Non-pigmented ciliary epithelial cell (primary cell): ENCODE measurements at regions not wholly inside any gene's neighbourhood (a gene's known extent, or its start where the extent isn't known, plus 50 kb on each side); places are given as distances from the start of the nearest gene placed in this dataset.
"Not testable (repeated sequence)": the region's sequence is repeated elsewhere in the genome, so short reads cannot be mapped to it uniquely, and the experiment has no call there.

ENCODE experiments used
- DNase-seq: peaks from one replicate; pipeline ENCODE4 v3.0.0-alpha.2; 2010; ENCODE audit warnings: low read depth

DNA sequence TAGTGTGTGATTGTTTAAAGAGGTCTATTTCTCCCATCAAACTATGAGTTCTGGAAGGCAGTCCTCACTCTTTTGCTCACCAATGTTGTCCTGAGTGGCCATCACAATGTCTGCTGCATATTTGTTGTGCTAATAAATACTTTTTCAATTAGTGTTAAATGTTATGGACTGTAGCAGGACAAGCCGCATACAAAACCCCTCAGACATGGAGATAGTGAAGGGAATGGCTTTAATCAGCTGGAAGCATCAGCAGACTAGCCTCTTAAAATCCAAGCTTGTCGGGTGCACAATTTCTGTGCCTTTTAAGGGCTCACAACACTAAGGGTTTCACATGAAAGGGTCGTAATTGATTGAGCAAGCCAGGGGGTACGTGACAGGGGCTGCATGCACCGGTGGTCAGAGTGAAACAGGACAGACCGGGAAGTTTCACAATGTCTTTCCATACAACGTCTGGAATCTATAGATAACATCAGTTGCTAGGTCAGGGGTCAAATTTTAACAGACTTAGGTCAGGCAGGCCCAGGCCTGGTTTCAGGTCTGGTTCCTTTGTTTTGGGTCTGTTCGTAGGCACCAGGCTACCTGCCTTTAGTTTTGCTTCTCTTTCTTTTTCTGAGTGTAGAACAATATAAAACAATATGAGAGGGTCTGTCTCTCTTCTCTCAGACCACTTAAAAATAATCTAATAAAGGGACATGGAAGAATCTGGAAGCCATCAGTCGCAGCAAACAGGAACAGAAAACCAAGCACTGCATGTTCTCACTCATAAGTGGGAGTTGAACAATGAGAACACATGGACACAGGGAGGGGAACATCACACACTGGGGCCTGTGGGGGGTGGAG, 327.6 kb upstream of the HTR1E start:
- no peak for DNase-seq

DNA sequence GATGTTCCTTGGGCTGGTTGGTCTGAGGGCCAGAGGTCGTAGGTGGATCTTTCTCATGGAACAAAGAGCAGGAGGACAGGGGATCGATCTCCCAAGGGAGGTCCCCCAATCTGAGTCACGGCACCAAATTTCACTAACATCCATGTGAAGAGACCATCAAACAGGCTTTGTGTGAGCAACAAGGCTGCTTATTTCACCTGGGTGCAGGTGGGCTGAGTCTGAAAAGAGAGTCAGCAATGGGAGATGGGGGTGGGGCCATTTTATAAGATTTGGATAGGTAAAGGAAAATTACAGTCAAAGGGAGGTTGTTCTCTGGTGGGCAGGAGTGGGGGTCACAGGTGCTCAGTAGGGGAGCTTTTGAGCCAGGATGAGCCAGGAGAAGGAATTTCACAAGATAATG, 334.0 kb upstream of the HTR1E start:
- DNase-seq = not testable (repeated sequence)

DNA sequence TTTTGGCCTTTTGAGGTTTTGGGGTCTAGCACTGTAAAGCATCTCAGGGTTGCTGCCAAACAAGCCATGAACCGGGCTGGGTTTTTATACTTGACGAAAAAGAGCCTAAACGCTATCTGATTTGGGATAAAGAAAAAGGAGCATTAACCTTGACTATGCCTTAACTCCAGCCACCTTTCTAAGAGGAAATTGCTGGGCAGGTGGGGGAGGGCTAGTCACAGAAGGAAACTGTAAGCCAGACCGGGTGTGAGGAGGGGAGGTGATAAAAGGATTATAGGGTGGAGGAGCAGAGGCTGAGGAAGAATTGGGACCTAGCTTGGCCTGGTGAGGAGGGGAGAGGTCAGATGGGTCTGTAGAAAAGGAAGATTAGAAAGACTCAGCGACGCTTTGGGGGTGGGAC, 335.2 kb upstream of the HTR1E start:
- DNase-seq = not testable (repeated sequence)

DNA sequence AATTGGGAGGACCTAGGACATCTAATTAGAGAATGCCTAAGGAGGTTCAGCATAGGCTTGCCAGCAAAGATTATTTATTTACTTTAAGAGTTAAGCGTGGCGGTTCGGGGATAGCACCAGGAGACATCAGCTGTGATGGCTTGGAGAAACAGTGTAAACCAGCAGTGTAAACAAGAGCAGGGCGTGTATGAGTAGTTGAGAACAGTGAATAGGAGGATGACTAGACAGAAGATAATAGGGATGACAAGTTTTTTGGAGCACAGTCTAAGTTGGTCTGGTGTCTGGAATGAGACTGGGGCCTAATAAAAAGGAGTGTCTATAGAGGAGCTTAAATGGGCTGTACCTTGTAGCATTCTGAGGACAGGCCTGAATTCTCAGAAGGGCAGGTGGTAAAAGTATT, 338.4 kb upstream of the HTR1E start:
- not testable (repeated sequence) for DNase-seq

DNA sequence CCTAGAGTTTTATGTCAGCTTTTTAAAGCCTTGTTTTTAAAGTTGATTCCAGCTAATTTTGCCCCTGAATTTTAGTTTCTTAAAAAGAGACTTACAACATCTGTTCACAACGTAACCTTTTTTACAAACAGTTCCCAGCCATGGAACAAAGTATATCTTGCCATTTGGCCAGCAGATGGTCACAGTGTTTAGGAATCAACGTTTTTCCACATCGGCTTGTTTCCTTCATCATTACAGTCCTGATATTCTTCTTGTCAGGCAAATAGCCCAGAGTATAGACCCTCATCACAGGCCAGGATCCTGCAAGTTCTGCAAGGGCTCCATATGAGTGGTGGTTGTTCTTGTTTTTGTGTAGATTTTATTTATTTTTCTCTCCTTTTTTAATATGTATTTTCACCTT, 341.7 kb upstream of the HTR1E start:
- DNase-seq = no peak

DNA sequence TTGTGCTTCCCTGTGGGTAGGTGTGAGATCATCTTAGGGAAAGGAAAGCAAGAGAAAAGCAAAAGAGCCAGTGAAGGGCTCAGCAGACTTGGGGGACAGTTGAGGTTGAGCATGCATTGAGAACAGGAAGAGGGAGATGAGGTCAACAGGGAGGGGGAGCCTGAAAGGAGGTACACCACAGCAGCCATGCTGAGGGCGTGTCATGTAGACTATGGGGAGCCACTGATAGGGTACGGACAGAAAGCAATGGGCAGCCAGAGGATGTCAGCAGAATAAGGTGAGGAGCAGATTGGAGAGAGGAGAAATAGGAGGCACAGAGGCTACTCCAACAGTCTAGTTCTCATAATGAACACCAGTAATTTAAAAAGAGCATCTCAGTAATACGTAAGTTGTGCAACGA, 351.1 kb upstream of the HTR1E start:
- no peak for DNase-seq

DNA sequence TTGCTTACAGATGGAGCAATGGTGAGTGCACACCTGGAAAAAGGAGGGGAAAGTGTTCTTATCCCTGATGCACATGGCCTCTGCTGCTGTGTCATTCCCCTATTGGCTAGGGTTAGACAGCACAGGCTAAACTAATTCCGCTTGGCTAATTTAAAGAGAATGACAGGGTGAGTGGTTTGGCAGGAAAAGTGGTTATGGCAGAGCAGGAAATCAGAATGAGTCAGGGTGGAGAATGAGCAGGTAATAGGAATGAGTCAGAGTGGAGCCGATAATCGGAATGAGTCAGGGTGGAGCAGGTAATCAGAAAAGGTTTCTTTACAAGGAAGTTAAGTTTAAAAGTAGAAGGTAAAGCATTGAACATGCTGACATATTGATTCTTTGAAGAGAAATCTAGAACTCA, 355.5 kb upstream of the HTR1E start:
- no peak for DNase-seq

DNA sequence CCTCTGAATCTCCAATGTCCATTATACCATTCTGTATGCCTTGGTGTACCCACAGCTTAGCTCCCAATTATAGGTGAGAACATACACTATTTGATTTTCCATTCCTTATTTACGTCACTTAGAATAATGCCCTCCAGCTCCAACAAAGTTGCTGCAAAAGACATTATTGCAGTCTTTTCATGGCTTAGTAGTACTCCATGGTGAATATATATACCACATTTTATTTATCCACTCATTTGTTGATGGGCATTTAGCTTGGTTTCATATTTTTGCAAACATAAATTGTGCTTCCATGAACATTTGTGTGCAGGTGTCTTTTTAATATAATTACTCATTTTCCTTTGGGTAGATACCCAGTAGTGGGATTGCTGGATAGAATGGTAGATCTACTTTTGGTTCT, 374.1 kb upstream of the HTR1E start:
- no peak for DNase-seq

DNA sequence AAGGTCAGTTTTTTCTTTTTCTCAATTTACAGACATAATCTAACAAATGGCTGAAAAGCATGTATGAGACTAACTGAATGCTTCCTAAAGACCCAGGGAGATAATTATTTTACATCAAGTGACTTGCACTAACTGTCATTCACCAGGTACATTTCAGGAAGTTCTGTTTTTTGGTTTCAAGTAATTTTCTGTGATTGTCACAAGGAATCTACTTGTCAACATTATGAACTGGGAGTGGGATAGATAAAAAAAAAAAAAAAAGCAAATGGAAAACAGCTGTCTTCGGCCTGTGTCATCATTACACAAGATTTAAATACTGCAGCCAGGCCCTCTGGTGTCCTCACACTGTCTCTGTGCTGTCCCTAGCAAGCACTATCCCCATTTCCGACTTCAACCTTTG, 379.0 kb upstream of the HTR1E start:
- no peak for DNase-seq

DNA sequence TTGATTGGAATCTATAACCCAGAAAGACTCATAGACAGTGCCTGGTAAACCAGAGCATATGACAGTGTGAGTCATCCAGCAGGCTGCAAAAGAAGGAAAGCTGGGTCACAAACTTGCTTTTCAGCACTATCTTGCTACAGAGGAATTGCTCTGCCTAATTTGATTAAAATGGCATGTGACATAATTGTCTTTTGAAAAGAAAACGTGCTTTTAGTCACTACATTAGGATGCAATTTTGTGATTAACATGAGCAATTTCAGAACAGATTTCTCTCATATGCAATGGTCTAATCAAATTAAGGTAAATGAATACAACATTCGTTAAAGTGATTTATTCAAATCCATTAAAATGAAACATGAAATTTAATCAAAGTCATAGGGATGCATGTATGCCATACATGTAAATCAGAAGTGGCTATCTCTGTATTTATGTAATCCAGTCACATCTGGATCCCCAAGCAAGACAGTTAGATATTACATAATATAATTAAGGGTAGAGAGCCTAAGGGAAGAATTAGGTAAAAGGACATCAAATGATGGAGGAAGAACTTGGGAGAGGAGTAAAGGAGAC, 400.0 kb upstream of the HTR1E start:
- no peak for DNase-seq

DNA sequence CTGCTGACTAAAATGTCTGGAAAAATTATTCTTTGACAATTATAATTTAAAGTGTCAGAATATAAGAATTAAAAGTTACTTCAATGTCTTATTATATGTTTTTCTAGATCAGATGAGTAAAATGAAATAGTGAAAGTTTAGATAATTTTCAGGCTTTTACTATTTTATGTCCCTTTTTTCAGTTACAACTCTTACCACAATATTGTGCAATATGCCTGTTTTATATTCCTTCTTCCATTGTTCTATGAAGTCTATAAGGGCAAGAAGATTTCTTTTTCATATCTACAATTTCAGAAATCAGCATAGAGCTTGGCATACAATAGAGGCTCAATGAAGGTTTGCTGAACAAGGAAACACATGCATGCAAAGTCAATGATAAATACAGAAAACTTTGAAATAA, 401.2 kb upstream of the HTR1E start:
- no peak for DNase-seq

DNA sequence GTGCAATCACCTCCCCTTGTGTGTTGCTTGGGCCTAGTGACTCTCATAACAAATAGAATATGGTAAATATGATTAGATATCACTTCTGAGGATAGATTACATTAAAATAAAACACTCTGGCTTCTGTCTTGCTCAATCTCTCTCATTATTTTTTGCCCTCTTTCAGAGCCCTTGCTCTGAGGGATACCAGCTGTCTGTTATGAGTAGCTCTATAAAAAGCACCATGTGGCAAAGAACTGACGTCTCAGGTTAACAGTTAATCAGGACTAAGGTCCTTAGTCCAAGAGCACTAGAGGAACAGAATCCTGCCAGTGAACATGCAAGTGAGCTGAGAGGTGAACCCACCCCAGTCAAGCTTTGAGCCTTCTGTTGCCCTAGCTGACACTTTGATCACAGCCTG, 402.2 kb upstream of the HTR1E start:
- no peak for DNase-seq

DNA sequence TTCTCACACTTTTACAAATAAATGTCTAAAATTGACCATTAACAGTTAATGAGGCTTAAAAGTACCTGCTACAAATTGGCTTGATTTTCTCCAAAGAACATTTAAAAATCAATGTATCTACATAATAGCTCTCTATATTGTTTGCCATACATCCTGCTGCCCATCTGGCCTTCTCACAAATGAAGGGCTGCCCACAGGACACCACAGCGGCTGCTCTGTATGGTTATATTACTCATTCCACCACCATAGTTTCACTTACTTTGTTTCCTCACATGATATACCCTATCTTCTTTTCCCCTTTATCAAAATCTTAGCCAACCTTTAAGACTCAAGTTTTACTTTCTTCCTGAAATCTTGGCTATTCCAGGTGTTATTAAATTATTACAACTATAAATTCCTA, 407.7 kb upstream of the HTR1E start:
- DNase-seq = no peak

DNA sequence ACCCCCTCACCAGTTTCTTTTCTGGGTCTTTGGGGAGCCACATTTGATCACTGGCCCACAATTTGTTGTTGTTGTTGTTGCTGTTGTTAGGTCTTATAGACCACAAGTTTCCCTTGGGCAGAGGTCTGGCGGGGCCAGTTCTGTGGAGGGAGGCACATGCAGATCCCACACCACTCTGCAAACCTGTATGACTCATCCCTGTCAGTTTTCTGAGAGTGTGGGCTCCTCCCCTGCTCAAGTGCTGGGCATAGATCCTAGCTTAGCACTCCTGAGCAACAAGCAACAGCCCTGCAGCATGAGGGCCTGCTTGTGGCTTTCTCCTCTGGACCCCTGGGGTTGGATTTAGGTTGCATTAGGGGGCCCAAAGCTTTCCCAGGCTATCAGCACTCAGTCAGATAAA, 411.1 kb upstream of the HTR1E start:
- no peak for DNase-seq

DNA sequence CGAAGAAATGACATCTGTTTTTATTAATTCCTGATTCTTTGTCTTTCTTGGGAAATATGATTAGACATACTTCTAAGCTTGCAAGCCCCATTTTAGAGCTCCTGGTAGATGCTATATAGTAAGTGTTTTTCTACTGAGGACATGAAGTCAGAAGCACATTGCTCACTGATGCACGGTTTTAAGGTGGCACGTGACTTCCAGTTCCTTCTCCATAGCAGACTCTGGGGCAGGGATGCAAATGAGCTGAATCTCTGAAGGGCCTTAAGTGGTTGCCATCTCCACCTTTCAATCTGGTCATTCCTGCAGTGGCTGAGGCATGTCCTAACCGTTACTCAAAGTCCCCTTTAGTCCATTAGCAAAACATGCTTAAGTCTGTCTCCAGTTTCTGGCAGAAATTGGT, 421.2 kb upstream of the HTR1E start:
- no peak for DNase-seq

DNA sequence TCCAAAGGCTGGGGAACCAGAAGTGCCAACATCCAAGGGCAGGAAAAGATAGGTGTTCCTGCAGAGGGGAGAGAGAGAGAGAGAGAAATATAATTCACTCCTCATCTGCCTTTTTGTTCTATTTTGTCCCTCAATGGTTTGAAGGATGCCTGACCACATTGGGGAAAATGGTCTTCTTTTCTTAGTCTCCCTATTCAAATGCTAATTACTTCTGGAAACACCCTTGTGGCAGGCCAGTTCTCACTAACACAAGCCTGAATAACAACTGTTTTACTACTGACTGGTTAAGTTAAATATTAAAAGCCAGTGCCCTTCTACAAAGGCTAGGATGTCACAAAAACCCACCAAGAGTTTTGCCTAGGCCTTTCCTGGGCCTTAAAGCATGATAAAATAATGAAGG, 425.4 kb upstream of the HTR1E start:
- DNase-seq = no peak

DNA sequence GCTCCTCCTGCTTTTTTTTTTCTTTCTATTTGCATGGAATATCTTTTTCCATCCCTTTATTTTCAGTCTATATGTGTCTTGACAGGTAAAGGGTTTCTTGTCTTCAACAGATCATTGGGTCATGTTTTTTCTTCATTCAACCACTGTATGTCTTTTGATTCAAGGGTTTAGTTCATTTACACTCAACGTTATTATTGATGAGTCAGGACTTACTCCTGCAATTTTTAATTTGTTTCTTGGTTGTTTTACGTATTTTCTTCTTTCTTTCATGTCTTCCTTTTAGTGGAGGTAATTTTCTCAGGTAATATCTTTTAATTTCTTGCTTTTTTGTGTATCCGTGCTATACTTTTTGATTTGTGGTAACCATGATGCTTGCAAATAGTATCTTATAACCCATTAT, 429.1 kb upstream of the HTR1E start:
- no peak for DNase-seq

DNA sequence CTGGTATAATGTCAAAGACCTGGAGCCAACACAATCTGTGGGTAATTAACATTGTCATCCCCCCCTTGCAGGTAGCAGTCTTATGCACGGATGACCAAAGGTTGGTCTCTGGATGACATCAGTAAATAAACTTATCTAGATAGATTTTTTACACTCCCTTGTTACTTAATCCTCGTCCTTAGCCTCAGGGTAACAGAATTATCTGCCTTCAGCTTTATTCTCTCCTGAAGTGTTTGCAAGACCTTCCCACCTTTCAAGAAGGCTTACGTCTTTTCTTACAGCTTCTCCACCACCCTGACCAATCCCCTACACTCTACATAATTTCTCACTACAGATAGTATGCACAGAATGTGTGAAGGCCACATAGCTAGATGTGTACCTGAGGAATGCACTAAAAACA, 434.8 kb upstream of the HTR1E start:
- DNase-seq = no peak

DNA sequence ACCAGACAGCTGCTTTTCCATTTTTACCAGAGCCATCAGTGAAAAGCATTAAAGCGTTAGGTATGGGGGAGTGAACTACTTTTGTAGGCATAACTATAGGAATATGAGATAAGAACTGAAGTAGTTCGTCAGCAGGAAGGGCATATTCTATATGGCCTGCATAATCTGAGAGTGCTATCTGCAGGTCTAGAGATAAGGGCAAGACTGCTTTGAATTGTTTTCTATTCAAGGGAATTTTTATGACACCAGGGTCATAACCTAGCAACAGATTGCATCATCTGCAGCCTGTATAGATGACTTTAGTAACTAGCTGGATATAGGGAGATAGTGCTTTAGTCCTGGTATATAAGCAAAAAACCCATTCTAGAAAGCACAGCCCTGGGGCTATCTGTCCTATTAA, 437.3 kb upstream of the HTR1E start:
- DNase-seq = no peak

DNA sequence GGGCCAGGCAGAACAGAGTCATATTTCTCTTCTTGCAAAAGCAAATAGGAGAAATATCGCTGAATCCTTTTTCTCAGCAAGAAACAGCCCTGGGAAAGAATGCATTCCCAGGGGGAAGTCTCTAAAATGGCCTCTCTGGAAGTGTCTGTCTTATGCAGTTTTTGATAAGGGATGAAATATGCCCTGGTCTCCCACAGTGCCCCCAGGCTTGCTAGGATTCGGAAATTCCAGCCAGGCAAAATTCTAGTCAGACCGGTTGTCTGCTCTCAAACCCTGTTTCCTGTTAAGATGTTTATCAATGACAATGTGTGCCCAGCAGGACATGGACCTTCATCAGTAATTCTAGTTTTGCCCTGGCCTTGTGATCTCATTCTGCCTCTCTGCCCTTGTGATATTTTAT, 448.3 kb upstream of the HTR1E start:
- not testable (repeated sequence) for DNase-seq

DNA sequence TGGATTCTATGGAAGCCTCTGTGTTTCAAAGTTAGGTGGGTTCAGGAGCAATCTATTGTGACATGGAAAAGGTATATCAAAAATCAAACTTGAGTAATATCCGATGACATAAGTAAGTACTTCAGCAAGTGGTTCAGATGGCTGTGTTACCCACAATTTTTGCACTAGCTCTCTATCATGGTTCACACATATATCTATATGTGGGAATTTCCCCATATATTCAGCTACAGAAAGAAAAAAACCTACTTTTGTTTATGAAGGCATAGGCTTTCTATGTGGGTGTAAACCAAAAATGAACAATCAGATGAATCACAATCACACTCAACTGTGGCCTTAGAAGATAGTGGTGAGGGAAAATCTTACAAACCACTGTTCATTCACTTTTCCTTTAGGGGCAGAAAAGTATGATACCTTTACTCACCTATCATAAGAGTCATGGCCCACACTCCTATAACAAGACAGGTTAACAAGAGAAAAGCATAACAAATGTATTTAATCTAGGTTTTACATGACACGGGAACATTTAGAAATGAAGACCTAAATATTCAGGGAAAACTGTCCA, 449.6 kb upstream of the HTR1E start:
- no peak for DNase-seq

DNA sequence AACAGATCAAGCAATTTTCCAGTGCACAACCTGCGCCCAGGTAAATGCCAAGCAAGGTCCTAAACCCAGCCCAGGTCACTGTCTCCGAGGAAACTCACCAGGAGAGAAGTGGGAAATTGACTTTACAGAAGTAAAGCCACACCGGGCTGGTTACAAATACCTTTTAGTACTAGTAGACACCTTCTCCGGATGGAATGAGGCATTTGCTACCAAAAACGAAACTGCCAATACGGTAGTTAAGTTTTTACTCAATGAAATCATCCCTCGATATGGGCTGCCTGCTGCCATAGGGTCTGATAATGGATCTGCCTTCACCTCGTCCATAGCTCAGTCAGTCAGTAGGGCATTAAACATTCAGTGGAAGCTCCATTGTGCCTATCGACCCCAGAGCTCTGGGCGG, 459.0 kb upstream of the HTR1E start:
- DNase-seq = not testable (repeated sequence)

DNA sequence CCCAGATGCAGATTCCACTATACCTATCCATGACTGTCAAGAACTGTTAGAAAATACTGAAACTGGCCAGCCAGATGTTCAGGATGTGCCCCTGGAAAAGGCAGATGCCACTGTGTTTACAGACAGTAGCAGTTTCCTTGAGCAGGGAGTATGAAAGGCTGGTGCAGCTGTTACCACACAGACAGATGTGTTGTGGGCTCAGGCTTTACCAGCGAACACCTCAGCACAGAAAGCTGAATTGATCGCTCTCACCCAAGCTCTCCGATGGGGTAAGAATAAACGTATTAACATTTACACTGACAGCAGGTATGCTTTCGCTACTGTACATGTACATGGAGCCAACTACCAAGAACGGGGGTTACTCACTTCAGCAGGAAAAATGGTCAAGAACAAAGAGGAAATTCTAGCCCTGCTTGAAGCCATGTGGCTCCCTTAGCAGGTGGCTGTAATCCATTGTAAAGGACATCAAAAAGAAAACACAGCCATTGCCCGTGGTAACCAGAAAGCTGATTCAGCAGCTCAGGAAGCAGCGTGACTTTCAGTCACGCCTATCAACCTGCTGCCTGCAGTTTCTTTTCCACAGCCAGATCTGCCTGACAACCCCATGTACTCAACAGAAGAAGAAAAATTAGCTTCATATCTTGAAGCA, 459.7 kb upstream of the HTR1E start:
- DNase-seq = no peak
